ENCODE measurements at regions not wholly inside any gene's neighbourhood (a gene's known extent, or its start where the extent isn't known, plus 50 kb on each side); places are given as distances from the start of the nearest gene placed in this dataset.

DNA sequence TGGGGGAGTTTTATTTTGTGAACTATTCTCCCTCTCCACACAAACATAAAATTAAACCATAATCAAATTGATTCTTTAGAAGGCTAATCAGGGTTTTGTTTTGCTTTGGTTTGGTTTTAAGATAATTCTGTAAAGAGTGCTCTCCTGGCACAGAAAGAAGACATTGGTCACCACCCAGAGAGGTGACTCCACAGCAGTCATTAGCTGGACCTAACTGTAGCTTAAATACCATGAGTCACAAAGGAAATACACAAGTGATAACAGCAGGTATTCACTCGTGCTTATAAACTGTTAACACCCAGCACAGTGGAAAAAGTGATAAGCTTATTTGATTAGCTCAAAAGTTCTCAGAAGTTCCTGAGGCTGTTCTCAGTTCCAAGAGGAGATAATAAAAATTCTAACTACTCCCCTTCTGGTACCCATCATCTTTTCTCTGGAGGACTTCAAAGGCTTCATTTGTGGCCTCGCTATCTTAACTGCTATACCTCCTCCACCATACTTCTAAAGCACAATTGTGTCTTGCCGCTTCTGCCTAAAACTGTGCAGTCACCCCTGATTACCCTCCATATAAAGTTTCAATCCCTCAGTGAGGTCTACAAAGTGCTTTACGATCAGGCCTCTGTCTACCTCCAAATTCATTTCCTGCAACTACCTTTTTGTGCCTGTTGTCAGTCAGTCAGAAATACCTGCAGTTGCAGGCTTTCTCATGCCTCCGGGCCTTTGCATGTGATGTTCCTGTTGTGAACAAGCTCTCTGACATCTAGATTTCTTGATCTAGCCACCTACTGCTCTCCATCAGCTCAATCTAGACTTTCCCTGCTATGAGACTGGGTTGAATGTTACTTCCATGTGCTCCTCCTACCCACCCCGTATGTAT is 201.1 kb downstream of the SAMD5 start:
- no peak for DNase-seq (ENCODE audit: extremely low read depth in 1 of 11, low read depth in 9 of 11, low spot score in 4 of 11)

DNA sequence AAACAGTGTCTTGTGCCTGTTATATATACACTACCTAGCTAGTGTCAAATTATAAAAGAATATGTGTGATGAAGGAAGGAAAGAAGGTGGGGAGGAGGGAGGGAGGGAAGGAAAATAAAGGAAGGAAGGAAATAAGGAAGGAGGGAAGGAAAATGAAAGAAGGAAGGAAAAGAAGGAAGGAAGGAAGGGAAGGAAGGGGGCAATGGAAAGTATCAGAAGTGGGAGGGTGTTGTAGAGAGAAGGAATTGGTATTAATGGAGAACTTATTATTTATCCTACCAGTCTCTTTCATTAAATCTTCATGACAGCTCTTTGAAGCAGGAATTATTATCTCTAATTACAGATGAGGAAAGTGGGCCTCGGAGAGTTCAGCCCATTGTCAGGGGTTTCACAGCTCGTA is 202.4 kb downstream of the SAMD5 start:
- DNase-seq (ENCODE audit: extremely low read depth in 1 of 11, low read depth in 9 of 11, low spot score in 4 of 11), result no peak

DNA sequence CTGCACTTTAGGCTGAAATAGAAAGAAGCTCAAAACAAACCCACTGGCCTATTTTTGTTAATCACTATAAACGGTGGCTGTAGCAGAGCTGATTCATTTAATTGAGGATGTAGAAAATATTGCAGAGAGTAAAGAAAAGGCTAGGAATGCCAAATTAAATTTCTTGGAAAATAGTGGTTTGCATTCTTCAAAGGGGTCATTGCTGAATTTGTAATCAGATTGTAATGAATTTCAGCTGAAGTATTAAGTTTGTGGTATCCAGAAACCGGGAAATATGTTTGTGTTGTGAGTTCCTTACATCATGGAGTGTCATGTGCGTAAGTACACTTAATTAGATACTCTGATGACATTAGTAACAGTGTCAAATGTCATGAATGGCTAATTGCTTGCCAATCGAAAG is 203.0 kb downstream of the SAMD5 start:
- DNase-seq (ENCODE audit: extremely low read depth in 1 of 11, low read depth in 9 of 11, low spot score in 4 of 11), result no peak

DNA sequence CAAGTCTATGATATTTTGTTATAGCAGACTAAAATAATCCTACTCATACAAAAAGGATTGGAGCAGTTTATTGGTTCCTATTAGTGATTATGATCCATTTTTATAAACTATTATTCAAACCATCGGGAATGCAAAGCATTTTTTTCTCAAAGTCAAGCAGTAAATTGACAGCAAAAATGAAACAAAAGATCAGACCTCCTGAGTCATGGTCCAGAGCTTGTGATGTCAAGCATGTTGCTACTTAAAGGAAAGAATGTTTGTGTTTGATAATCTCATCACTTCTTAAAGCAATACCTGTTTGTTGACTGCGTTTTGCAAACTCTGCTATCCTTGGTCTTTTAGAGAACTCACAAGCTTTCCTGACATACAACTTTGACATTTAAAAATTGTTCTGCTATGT is 204.4 kb downstream of the SAMD5 start:
- no peak for DNase-seq (ENCODE audit: extremely low read depth in 1 of 11, low read depth in 9 of 11, low spot score in 4 of 11)

DNA sequence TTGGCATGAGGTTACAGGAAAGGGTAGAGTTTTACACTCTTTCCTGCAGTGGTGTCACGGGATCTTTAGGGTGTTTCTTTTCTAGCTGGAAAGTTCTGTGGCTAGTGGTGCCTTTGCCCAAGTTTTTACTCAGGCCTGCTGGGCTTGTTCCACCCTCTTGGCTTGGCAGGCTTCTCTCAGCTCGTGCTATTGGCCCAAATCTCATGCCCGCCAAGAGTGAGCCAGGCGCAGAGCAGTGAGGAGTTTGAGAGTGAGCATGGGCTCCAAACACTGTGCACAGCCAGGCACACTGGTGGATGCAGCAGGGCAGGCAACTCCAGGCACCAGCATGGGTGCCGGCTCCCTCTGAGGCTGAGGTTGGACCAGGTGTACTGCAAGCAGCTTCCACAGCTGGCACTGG is 206.5 kb downstream of the SAMD5 start:
- DNase-seq (ENCODE audit: extremely low read depth in 1 of 11, low read depth in 9 of 11, low spot score in 4 of 11), result no peak

DNA sequence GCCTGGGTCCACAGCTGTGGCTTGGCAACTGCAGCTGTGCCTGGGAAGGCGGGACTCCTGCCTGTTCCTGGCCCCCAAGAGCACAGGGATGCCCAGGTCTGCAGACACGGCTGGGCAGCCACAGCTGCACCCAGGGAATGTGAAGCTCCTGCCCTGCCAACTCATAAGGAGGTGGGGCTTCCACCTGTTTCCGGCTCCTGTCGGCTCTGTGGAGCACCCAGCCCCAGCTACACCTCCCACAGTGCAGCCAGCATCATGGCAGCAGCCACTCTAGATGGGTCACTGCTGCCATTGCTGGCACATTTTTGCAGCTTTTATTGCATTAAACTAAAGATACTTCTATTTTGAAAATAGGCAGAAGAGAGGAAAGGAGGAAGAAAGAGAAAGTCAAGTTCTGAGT is 207.9 kb downstream of the SAMD5 start:
- no peak for DNase-seq (ENCODE audit: extremely low read depth in 1 of 11, low read depth in 9 of 11, low spot score in 4 of 11)

DNA sequence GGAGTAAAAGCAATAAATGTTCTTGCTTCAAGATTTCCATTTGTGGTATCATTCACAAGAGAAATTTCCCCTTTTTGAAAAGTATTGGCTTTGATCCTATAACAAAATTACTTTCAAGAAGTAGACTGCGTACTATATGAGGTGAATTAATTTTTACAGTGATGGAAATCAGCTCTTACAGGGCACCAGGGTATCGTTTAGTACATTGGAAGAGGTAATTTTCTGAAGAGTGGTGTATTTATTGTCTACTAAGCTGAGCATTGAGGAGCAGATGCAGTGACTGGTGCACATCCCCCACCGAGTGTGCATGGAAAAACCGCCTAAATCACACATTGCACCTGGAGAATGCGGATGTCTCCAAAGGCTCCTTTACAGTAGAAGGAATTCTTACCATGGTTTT is 209.5 kb downstream of the SAMD5 start:
- no peak for DNase-seq (ENCODE audit: extremely low read depth in 1 of 11, low read depth in 9 of 11, low spot score in 4 of 11)

DNA sequence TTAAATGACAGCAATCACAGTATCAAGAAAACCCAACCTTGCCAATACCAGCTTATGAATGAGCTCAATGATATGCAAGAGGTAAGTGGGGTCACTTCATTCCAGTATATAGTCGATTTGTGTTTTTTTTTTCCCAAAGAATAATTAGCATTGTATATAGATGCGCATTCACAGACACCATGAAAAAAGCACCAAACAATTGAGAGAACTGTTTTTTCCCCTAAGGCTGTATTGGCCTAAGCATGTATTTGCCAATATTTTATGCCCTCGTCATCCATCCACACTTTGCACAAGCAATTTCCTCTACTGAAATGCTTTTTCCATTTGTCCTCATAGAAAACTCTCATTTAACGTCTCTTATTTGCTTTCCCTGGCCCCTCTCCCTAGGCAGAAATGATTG is 213.7 kb downstream of the SAMD5 start:
- DNase-seq (ENCODE audit: extremely low read depth in 1 of 11, low read depth in 9 of 11, low spot score in 4 of 11), result no peak

DNA sequence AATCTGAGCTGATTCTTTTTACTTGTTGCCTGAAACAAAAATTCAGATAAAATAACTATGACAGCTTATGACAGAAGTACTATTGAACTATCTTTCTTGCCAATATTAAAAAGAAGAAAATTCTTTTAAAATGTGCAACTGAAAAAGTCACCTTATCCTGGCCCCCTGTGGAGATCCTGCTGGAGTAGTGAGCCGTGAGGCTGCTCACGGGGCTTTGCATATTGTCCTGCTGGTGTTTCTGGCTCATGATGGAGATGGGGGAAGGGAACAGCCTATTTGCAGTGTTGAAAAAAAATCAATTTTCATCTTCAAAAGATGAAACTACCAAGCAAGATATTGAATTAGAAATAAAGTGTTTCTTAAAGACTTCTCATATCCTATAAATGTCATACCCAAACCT is 216.0 kb downstream of the SAMD5 start:
- no peak for DNase-seq (ENCODE audit: extremely low read depth in 1 of 11, low read depth in 9 of 11, low spot score in 4 of 11)

DNA sequence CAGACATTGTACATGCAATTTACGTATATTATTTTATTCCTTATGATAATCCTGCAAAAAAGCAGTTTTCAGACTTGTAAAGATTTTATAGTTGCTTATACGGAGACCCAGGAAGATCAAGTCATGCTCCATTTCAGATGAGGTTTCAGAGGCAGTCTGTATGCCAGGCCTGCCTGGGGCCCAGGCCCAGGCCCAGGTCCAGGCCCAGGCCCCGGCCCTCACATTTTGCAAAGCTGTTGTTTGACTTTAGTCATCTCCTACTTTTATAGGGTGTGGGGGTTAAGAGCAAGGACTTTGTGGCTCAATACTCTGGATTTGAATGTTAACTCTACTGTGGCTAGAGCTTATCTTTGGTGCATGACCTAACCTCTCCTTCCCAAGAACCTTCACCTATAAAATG is 217.9 kb downstream of the SAMD5 start:
- no peak for DNase-seq (ENCODE audit: extremely low read depth in 1 of 11, low read depth in 9 of 11, low spot score in 4 of 11)

DNA sequence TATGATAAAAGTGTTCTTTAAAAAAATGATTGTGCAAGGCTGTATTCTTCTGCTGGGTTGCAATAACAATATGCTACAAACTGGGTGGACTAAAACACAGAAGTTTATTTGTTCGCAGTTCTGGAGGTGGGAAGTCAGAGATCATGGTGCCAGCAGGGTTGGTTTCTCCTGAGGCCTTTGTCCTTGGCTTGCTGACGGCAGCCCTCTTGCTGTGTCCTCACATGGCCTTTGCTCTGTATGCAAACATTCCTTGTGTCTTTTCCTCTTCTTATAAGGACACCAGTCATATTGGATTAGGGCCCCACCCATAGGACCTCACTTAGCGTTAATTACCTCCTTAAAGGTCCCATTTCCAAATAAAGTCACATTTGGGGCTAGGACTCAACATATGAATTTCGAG is 220.4 kb downstream of the SAMD5 start:
- DNase-seq (ENCODE audit: extremely low read depth in 1 of 11, low read depth in 9 of 11, low spot score in 4 of 11), result no peak

DNA sequence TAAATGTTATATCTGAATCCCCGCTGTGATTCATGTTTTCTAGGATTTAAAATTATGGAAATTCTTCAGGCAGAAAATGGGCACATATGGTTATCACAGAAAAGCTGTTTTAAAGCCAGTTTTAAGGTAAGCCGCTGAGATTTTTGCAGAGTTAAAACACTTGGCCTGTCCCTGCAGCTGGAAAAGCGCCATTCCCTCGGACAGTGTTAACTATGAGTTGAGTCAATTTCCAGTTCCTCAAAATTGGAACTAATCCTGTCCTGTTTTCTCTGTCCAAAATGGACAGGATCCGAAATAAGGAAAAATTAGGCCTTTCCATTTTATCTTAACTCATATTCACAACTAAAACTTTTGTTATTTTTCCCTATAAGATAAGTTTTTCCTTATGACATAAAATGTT is 225.2 kb downstream of the SAMD5 start:
- no peak for DNase-seq (ENCODE audit: extremely low read depth in 1 of 11, low read depth in 9 of 11, low spot score in 4 of 11)

DNA sequence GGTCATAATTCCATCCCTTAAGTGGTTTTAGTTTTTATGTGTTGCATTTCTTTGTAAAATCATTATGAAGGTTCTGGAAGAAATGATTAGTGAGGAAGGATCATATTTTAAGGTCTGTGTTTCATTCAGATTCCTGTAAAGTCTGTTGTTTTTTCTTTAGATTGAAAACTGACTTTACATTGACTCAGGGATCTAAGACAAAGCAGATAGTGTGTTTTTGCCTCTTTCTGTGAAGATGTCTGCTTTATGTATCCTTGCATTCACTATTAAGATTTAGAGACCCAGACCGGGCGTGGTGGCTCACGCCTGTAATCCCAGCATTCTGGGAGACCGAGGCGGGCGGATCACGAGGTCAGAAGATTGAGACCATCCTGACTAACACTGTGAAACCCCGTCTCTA is 225.7 kb downstream of the SAMD5 start:
- DNase-seq (ENCODE audit: extremely low read depth in 1 of 11, low read depth in 9 of 11, low spot score in 4 of 11), result no peak

DNA sequence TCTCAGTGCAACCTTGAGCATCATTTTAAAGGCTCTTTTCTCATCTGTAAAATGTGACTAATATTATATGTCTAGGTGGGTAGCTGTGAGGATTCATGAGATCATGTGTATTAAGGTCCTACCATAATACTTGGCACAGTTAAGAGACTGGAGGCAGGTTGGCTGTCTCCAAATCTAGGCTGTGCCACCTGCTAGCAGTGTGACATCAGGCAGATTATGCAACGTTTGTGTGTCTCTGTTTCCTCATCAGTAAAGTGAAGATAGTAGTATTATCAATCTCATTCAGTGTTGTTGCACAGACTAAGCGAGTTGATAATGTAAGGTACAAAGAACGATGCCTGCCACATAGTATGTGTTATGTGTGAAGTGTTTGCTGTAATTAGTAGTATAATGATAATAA is 227.4 kb downstream of the SAMD5 start:
- DNase-seq (ENCODE audit: extremely low read depth in 1 of 11, low read depth in 9 of 11, low spot score in 4 of 11), result no peak

DNA sequence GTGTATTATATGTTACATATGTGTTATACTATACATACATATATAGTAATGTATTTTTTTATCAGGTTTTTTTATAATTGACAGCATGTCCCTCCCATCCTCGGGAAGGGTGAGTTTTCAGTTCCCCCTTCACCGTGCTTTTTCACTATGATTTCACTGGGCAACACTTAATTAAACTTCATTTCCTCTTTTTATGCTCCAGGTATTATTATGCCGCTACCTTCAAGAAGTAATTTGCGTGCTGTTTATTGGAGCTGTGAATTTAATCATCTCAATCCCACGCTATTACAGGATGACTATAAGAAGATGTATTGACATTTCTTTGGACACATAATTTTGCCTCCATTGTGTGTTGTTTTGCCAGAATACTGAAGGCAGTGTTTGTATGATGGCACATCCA is 228.6 kb downstream of the SAMD5 start:
- no peak for DNase-seq (ENCODE audit: extremely low read depth in 1 of 11, low read depth in 9 of 11, low spot score in 4 of 11)

DNA sequence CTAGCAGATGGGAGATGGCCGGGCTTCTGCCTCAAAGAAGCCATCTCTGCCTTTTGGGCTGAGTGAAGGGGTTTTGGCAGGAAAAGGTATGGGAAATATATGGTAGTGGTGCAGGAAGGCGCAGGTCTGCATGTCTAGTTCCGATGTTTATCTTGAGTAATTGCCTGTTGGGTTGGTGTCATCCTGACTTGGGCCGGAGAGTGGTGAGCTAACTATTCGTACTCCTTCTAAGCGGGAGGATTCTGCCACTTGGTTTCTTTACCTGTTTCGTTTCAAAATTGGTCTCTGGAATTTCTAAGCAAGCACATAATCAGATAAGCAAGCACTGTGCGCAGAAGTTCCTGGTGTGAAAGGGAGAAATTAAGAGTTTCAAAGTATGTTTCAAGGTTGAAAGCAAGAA is 229.6 kb downstream of the SAMD5 start:
- no peak for DNase-seq (ENCODE audit: extremely low read depth in 1 of 11, low read depth in 9 of 11, low spot score in 4 of 11)

DNA sequence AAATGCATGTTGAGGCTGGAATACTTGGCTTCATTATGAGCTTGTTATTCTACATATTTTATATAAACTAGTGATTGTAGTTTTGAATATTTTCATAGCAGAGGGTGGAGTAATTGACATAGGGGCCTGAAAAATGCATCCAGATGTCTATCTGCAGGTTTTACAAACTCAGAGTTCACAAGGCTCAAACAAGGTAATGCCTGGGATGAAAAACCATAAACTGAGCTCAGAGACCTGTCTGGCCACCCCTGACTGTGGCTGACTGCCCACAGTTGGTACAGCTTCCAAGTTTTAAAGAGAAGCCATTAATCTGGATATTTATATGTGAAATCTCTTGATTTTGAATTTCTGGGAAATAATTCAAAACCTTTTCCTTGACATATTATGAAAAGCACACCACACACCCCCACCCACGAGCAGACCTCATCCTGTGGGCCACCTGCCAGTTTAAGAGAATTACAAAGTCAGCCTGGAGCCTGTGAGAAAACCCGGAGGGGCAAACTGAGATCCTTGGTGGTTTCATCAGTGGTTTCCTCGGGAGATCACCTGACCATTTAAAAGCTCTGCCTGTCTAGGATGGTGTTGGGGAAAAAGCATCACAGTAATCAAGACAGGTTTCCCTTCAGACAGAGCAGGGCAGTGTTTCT is 230.1 kb downstream of the SAMD5 start:
- no peak for DNase-seq (ENCODE audit: extremely low read depth in 1 of 11, low read depth in 9 of 11, low spot score in 4 of 11)

DNA sequence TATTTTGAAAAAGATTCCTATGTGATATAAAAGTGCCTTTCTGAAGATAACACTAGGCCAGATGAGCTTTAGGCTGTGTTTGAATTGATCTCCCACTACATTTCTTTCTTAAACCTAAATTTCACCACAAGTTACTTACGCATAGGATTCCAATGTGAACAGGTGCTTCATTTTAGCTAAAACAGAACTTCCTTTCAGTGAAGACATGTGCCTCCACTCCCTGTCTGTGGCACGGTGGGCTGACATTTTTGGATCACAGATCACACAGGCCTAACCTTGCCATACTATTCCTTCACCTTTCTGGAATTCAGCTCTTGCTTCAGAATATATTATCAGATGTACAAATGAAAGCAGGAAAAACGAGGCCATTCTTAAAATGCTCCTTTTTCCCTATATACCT is 231.8 kb downstream of the SAMD5 start:
- no peak for DNase-seq (ENCODE audit: extremely low read depth in 1 of 11, low read depth in 9 of 11, low spot score in 4 of 11)

DNA sequence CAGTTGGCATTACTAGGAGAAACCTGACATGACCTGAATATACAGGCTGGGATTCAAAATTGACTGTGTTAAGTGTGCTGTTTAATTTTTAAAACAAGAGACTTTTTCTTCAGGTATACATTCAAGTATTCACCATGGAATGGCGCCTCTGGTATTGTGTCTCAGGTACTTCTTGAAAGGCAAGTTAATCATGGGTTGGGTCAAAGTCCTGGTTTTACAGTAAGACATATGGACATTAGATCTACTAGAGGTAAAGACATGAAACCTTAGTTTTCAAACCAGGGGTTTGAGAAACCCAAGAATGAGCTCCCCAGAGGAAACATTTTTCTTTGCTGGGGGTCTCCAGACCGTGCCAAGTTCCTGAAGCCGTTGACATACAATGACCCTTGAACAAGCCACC is 232.4 kb downstream of the SAMD5 start:
- DNase-seq (ENCODE audit: extremely low read depth in 1 of 11, low read depth in 9 of 11, low spot score in 4 of 11), result no peak

DNA sequence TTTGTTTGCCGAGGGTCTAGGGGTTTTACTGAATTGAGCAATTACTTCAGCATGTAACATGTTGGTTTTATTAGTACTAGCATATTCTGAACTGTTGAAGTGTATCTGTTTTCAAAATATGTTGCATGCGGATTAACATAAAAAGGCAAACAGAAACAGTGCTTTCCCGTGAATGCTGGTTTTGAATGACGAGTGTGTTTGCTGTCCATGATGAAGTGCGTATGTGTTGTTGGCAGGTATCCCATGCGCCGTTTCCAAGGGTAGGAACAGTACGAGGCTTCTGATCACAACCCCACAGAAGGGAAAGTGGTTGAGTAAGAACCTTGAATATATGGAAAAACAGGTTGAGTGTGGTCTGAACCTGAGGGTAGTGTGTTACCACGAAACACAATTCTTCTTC is 232.9 kb downstream of the SAMD5 start:
- no peak for DNase-seq (ENCODE audit: extremely low read depth in 1 of 11, low read depth in 9 of 11, low spot score in 4 of 11)

DNA sequence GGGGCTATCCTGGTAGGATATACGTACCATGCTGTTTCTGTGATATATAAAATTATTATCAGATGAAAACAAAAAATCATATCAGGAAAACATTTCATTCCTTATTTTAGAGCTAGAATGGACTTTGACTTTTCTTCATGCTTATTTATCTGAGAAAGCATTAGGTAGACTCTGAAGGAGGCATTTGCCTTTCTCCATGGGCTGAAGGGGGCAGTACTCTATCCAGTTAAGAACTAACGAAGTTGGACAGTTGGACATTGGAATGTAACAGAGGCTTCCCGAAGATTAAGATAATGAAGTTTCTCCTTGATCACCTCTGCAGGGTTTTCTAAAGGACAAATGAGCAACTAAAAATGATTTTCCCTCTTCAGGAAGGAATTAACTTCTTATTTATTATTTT is 233.9 kb downstream of the SAMD5 start:
- DNase-seq (ENCODE audit: extremely low read depth in 1 of 11, low read depth in 9 of 11, low spot score in 4 of 11), result no peak

Measured in renal cortex interstitium (tissue), 11 donors.